OCI-LY3 (cell line): ENCODE measurements at regions not wholly inside any gene's neighbourhood (a gene's known extent, or its start where the extent isn't known, plus 50 kb on each side); places are given as distances from the start of the nearest gene placed in this dataset.

Experiments used
- H2AFZ ChIP-seq: fragments of 200-600, 300-600 bp; shearing (Covaris generic); 2 replicates; pipeline ENCODE4 v1.6.0; 2014; ENCODE audit warnings: antibody characterized with exemption, low read depth, low read length
- H3K27ac ChIP-seq: fragments of 200-600, 300-600 bp; sonication (generic); 2 replicates; pipeline ENCODE4 v1.5.1; 2014; ENCODE audit warnings: mild to moderate bottlenecking, low read length, moderate library complexity, mixed read lengths
- H3K27me3 ChIP-seq: fragments of 200-600, 300-600 bp; sonication (generic); 2 replicates; pipeline ENCODE4 v1.6.1; 2014; ENCODE audit warnings: low read depth, low read length, mixed read lengths
- H3K36me3 ChIP-seq: fragments of 200-600, 300-600 bp; sonication (generic); replicated peaks from 2 replicates; pipeline ENCODE3; 2014; ENCODE audit warnings: low read depth, low read length, mixed read lengths
- H3K4me1 ChIP-seq: fragments of 300-600, 200-600 bp; sonication (generic); 2 replicates; pipeline ENCODE4 v1.6.1; 2014; ENCODE audit warnings: low read length, mixed read lengths
- H3K4me2 ChIP-seq: fragments of 200-600, 300-600 bp; sonication (generic); 2 replicates; pipeline ENCODE4 v1.6.1; 2014; ENCODE audit warnings: low read length, mixed read lengths
- H3K4me3 ChIP-seq: fragments of 300-600, 200-600 bp; sonication (generic); 2 replicates; pipeline ENCODE4 v1.5.1; 2014; ENCODE audit warnings: antibody characterized with exemption, mild to moderate bottlenecking, low read length, moderate library complexity
- H3K79me2 ChIP-seq: fragments of 300-600, 200-600 bp; shearing (Covaris generic); 2 replicates; pipeline ENCODE4 v1.6.1; 2014; ENCODE audit warnings: mild to moderate bottlenecking, low read length, mixed read lengths
- H3K9ac ChIP-seq: fragments of 300-600, 200-600 bp; shearing (Covaris generic); 2 replicates; pipeline ENCODE4 v1.6.0; 2014; ENCODE audit warnings: mild to moderate bottlenecking, low read length, moderate library complexity
- H3K9me3 ChIP-seq: fragments of 200-600, 300-600 bp; shearing (Covaris generic); 2 replicates; pipeline ENCODE4 v1.6.1; 2014; ENCODE audit warnings: low read length, mixed read lengths; ENCODE audit not compliant: insufficient read depth
- H4K20me1 ChIP-seq: fragments of 200-600, 300-600 bp; sonication (generic); 2 replicates; pipeline ENCODE4 v1.6.1; 2016; ENCODE audit warnings: low read length, mixed read lengths; ENCODE audit not compliant: insufficient read depth
- CTCF ChIP-seq: fragments of 200-600, 300-600 bp; sonication (generic); IDR thresholded peaks from 2 replicates; pipeline ENCODE4 v1.5.1; 2014; ENCODE audit warnings: antibody characterized with exemption, low read length, low read depth
- EZH2phosphoT487 ChIP-seq: fragments of 200-600 bp; shearing (Covaris generic); IDR thresholded peaks from 2 replicates; pipeline ENCODE4 v1.6.1; 2018; ENCODE audit warnings: antibody characterized with exemption, mixed run types, low read depth

- Histone ChIP-seq H3K4me3 (no peak overlapping the region), H3K9me3 (no peaks in the 10 kb centered on the region), H3K9ac (no peak overlapping the region), H3K36me3 (no peaks in the 10 kb centered on the region), H3K4me2 (no peak overlapping the region), H3K27me3 (no peaks in the 10 kb centered on the region), H3K79me2 (no peaks in the 10 kb centered on the region), H3K27ac (no peak overlapping the region), H2AFZ (no peak overlapping the region), H4K20me1 (no peaks in the 10 kb centered on the region), H3K4me1 (no peaks in the 10 kb centered on the region)
- no peak for TF ChIP-seq EZH2phosphoT487
- no peak for TF ChIP-seq CTCF
Measured at GRCh38 chr3:180295811-180296210, 259.1 kb upstream of the PEX5L start.

- H4K20me1 ChIP-seq, result no peaks in the 10 kb centered on the region
- no peaks in the 10 kb centered on the region for H3K36me3 ChIP-seq
- no peak overlapping the region for H3K27ac ChIP-seq
- H3K9ac ChIP-seq, result no peak overlapping the region
- no peak for TF ChIP-seq EZH2phosphoT487
- TF ChIP-seq CTCF, result no peak
- H3K79me2 ChIP-seq, result no peaks in the 10 kb centered on the region
- H2AFZ ChIP-seq, result no peak overlapping the region
- no peak overlapping the region for H3K4me2 ChIP-seq
- no peaks in the 10 kb centered on the region for H3K4me1 ChIP-seq
- no peak overlapping the region for H3K4me3 ChIP-seq
- no peaks in the 10 kb centered on the region for H3K9me3 ChIP-seq
- no peaks in the 10 kb centered on the region for H3K27me3 ChIP-seq
Measured at GRCh38 chr3:180296971-180297370, 260.2 kb upstream of the PEX5L start.

- no peak for TF ChIP-seq CTCF
- TF ChIP-seq EZH2phosphoT487, result no peak
- no peaks in the 10 kb centered on the region for H3K9me3 ChIP-seq
- H3K9ac ChIP-seq, result no peak overlapping the region
- H2AFZ ChIP-seq, result no peak overlapping the region
- no peaks in the 10 kb centered on the region for H4K20me1 ChIP-seq
- no peaks in the 10 kb centered on the region for H3K79me2 ChIP-seq
- H3K27ac ChIP-seq, result no peak overlapping the region
- no peaks in the 10 kb centered on the region for H3K27me3 ChIP-seq
- no peak overlapping the region for H3K4me2 ChIP-seq
- H3K4me1 ChIP-seq, result no peaks in the 10 kb centered on the region
- H3K4me3 ChIP-seq, result no peak overlapping the region
- no peaks in the 10 kb centered on the region for H3K36me3 ChIP-seq
Measured at GRCh38 chr3:180306155-180306554, 269.4 kb upstream of the PEX5L start.

- H3K4me2 ChIP-seq, result no peak overlapping the region
- no peaks in the 10 kb centered on the region for H3K4me1 ChIP-seq
- H2AFZ ChIP-seq, result no peak overlapping the region
- H3K79me2 ChIP-seq, result no peaks in the 10 kb centered on the region
- H4K20me1 ChIP-seq, result no peaks in the 10 kb centered on the region
- H3K9me3 ChIP-seq, result no peaks in the 10 kb centered on the region
- H3K4me3 ChIP-seq, result no peak overlapping the region
- no peaks in the 10 kb centered on the region for H3K36me3 ChIP-seq
- H3K27me3 ChIP-seq, result no peaks in the 10 kb centered on the region
- no peak overlapping the region for H3K27ac ChIP-seq
- H3K9ac ChIP-seq, result no peak overlapping the region
- no peak for TF ChIP-seq CTCF
- no peak for TF ChIP-seq EZH2phosphoT487
Measured at GRCh38 chr3:180306691-180307090, 270.0 kb upstream of the PEX5L start.
